Mucosa of descending colon (tissue), 3 donors: ENCODE measurements at regions not wholly inside any gene's neighbourhood (a gene's known extent, or its start where the extent isn't known, plus 50 kb on each side); places are given as distances from the start of the nearest gene placed in this dataset.

ENCODE experiments used
- ATAC-seq: fragments of 200-7000 bp; cut with Tn5 transposase; one replicate; pipeline ENCODE4 v1.9.1; 2020; ENCODE audit warnings: mild to moderate bottlenecking, moderate library complexity
- DNase-seq, 3 donors: peaks; one replicate each; pipeline ENCODE4 v3.0.0-alpha.2; 2020
- H3K36me3 ChIP-seq: fragments of 200-600 bp; one replicate; pipeline ENCODE4 v1.8.0; 2021; ENCODE audit warnings: low read depth, mild to moderate bottlenecking
- H3K4me1 ChIP-seq: fragments of 200-600 bp; one replicate; pipeline ENCODE4 v1.8.0; 2021; ENCODE audit warnings: low read depth, mild to moderate bottlenecking
- H3K4me3 ChIP-seq: fragments of 200-600 bp; one replicate; pipeline ENCODE4 v1.8.0; 2021; ENCODE audit warnings: mild to moderate bottlenecking
- H3K9me3 ChIP-seq: fragments of 200-600 bp; one replicate; pipeline ENCODE4 v1.8.0; 2021; ENCODE audit warnings: mild to moderate bottlenecking
- CTCF ChIP-seq: fragments of 200-600 bp; IDR thresholded peaks from one replicate; pipeline ENCODE4 v1.8.0; 2022; ENCODE audit warnings: antibody characterized with exemption, mild to moderate bottlenecking
- intact Hi-C, 2 donors: fragments of 100-400 bp; cut with DNase I in 1 of 2; cut with micrococcal nuclease in 1 of 2; formaldehyde crosslinking; loops; one replicate each; pipeline versions ENCODE4 v1.11.0 to v1.11.1; 2022; cut with DNase I, micrococcal nuclease
- donor health status: DM: no; HTN: no; CAD: no; lungs with moderate emphysema.
- donor health status: DM: no; HTN: no; CAD: no.
- donor health status: DM: no; HTN: yes; CAD: no.

- Histone ChIP-seq H3K36me3 (no peaks in the 10 kb centered on the region), H3K9me3 (no peaks in the 10 kb centered on the region), H3K4me3 (no peak overlapping the region), H3K4me1 (no peaks in the 10 kb centered on the region)
- intact Hi-C loops: no loop called here
- ATAC-seq (no peak), DNase-seq (no peak)
- no peak for TF ChIP-seq CTCF
Observed at GRCh38 chr10:47233631-47234030, 66.4 kb upstream of the GDF10 start.

GRCh38 chr10:47235484-47235883 lies 64.5 kb upstream of the GDF10 start:
- no peak overlapping the region for H3K4me3 ChIP-seq
- ATAC-seq: no peak
- DNase-seq: no peak
- no peaks in the 10 kb centered on the region for H3K4me1 ChIP-seq
- H3K36me3 ChIP-seq: no peaks in the 10 kb centered on the region
- intact Hi-C loops: no loop called here
- no peaks in the 10 kb centered on the region for H3K9me3 ChIP-seq
- no peak for TF ChIP-seq CTCF

GRCh38 chr10:47237316-47238260 lies 62.4 kb upstream of the GDF10 start:
- intact Hi-C loops: no loop called here
- no peak for DNase-seq
- no peaks in the 10 kb centered on the region for H3K9me3 ChIP-seq
- no peak for TF ChIP-seq CTCF
- H3K36me3 ChIP-seq: no peaks in the 10 kb centered on the region
- no peaks in the 10 kb centered on the region for H3K4me1 ChIP-seq
- no peak for ATAC-seq
- H3K4me3 ChIP-seq: no peak overlapping the region

- ATAC-seq: no peak
Observed at GRCh38 chr10:47238331-47239095, 61.5 kb upstream of the GDF10 start.

GRCh38 chr10:47239211-47239610 lies 60.8 kb upstream of the GDF10 start:
- ATAC-seq (no peak), DNase-seq (no peak)
- H3K36me3 ChIP-seq: no peaks in the 10 kb centered on the region
- TF ChIP-seq CTCF: no peak
- H3K4me3 ChIP-seq: no peak overlapping the region
- intact Hi-C loops: no loop called here
- H3K9me3 ChIP-seq: no peaks in the 10 kb centered on the region
- H3K4me1 ChIP-seq: no peaks in the 10 kb centered on the region

More at GRCh38 chr10:47238331-47239095, 61.5 kb upstream of the GDF10 start:
- no peak for DNase-seq
- TF ChIP-seq CTCF: no peak
- H3K9me3 ChIP-seq: no peaks in the 10 kb centered on the region
- H3K4me1 ChIP-seq: no peaks in the 10 kb centered on the region
- intact Hi-C loops: no loop called here
- no peaks in the 10 kb centered on the region for H3K36me3 ChIP-seq
- H3K4me3 ChIP-seq: no peak overlapping the region
